GM21423 (cell line): ENCODE measurements at regions not wholly inside any gene's neighbourhood (a gene's known extent, or its start where the extent isn't known, plus 50 kb on each side); places are given as distances from the start of the nearest gene placed in this dataset.

Experiments used
- ATAC-seq: cut with Tn5 transposase; IDR thresholded peaks from one replicate; pipeline ENCODE4 v1.9.1; 2021; ENCODE audit warnings: mild to moderate bottlenecking, moderate library complexity; ENCODE audit not compliant: unreplicated experiment

- no peak for ATAC-seq
These were observed 106.7 kb upstream of the TTC29 start for GRCh38 chr4:147052361-147052760.

GRCh38 chr4:147054228-147054872, 108.7 kb upstream of the TTC29 start:
- no peak for ATAC-seq

GRCh38 chr4:147056940-147057610, 111.4 kb upstream of the TTC29 start:
- ATAC-seq: no peak

GRCh38 chr4:147057611-147058190, 112.0 kb upstream of the TTC29 start:
- ATAC-seq: no peak

- ATAC-seq: no peak
These were observed 113.5 kb upstream of the TTC29 start for GRCh38 chr4:147059064-147059731.

GRCh38 chr4:147060151-147060931, 114.7 kb upstream of the TTC29 start:
- ATAC-seq: no peak

- no peak for ATAC-seq
These were observed 119.2 kb upstream of the TTC29 start for GRCh38 chr4:147064856-147065255.

GRCh38 chr4:147068564-147068963, 122.9 kb upstream of the TTC29 start:
- ATAC-seq: no peak

- no peak for ATAC-seq
These were observed 125.6 kb upstream of the TTC29 start for GRCh38 chr4:147071209-147071740.

- ATAC-seq: no peak
These were observed 130.5 kb upstream of the TTC29 start for GRCh38 chr4:147076179-147076578.

GRCh38 chr4:147076728-147077127, 131.1 kb upstream of the TTC29 start:
- ATAC-seq: no peak

- ATAC-seq: no peak
These were observed 132.7 kb upstream of the TTC29 start for GRCh38 chr4:147078362-147078761.

- ATAC-seq: no peak
These were observed 133.4 kb upstream of the TTC29 start for GRCh38 chr4:147078875-147079658.

- no peak for ATAC-seq
These were observed 139.2 kb upstream of the TTC29 start for GRCh38 chr4:147084861-147085260.

GRCh38 chr4:147085781-147086180, 140.1 kb upstream of the TTC29 start:
- no peak for ATAC-seq

GRCh38 chr4:147088146-147088545, 142.5 kb upstream of the TTC29 start:
- ATAC-seq: no peak

- no peak for ATAC-seq
These were observed 144.8 kb upstream of the TTC29 start for GRCh38 chr4:147090486-147090885.

GRCh38 chr4:147093206-147093605, 147.5 kb upstream of the TTC29 start:
- ATAC-seq: no peak

- ATAC-seq: no peak
These were observed 148.6 kb upstream of the TTC29 start for GRCh38 chr4:147094238-147094637.
